ENCODE measurements at regions not wholly inside any gene's neighbourhood (a gene's known extent, or its start where the extent isn't known, plus 50 kb on each side); places are given as distances from the start of the nearest gene placed in this dataset.

- Histone ChIP-seq H3K27me3 (ENCODE audit: control insufficient read depth in 3 of 3, insufficient read depth in 3 of 3, low read length in 2 of 3) (no peaks in the 10 kb centered on the region), H3K4me3 (no peak overlapping the region), H3K4me1 (ENCODE audit: control insufficient read depth in 5 of 5, insufficient read depth in 5 of 5, low read length in 5 of 5) (no peaks in the 10 kb centered on the region), H3K36me3 (ENCODE audit: control insufficient read depth in 4 of 4, insufficient read depth in 4 of 4, low read length in 4 of 4) (no peaks in the 10 kb centered on the region), H3K9ac (ENCODE audit: insufficient read depth in 1 of 2, low read length in 2 of 2) (no peak overlapping the region), H3K27ac (ENCODE audit: low read depth in 1 of 2, low read length in 1 of 2) (no peak overlapping the region), H3K9me3 (ENCODE audit: control insufficient read depth in 4 of 4, insufficient read depth in 3 of 4, low read length in 3 of 4) (peaks cover 0 to 3% (median 0%) of the 10 kb centered on the region in 4 donors)
- DNase-seq = no peak
- 76 to 93% methylated on average over 1 of the region's 1 CpG for WGBS, 2 donors
- TF ChIP-seq, protein P1, sequence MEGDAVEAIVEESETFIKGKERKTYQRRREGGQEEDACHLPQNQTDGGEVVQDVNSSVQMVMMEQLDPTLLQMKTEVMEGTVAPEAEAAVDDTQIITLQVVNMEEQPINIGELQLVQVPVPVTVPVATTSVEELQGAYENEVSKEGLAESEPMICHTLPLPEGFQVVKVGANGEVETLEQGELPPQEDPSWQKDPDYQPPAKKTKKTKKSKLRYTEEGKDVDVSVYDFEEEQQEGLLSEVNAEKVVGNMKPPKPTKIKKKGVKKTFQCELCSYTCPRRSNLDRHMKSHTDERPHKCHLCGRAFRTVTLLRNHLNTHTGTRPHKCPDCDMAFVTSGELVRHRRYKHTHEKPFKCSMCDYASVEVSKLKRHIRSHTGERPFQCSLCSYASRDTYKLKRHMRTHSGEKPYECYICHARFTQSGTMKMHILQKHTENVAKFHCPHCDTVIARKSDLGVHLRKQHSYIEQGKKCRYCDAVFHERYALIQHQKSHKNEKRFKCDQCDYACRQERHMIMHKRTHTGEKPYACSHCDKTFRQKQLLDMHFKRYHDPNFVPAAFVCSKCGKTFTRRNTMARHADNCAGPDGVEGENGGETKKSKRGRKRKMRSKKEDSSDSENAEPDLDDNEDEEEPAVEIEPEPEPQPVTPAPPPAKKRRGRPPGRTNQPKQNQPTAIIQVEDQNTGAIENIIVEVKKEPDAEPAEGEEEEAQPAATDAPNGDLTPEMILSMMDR (IDR thresholded peaks at IDR 0.05; ENCODE audit: control extremely low read depth, extremely low read depth) = no peak
- ATAC-seq (ENCODE audit: insufficient read depth, low FRiP score) = no peak
These were observed 1031.5 kb upstream of the CNTNAP5 start for GRCh38 chr2:122993592-122993991.

DNA sequence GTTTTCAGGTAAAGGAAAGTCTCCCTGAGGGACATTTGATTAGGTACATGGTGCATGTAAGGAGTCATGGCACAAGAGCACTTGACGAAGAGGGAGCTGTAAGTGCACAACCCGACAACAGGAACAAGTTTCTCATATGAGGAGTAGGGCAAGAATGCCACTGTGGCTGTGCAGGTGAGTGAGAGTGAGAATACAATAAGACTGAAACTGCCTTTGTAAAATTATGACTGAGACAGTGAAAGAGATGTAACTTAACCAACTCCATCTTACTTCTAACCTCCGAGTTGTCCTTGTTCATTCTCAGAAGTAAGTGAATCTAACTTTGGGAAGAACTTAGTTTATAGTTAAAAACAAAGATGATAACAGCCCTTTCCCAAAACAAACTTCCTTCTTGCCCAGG is 1025.8 kb upstream of the CNTNAP5 start:
- H3K9ac ChIP-seq (ENCODE audit: insufficient read depth in 1 of 2, low read length in 2 of 2) = no peak overlapping the region
- ATAC-seq (ENCODE audit: insufficient read depth, low FRiP score) (no peak), DNase-seq (no peak)
- H3K9me3 ChIP-seq (ENCODE audit: control insufficient read depth in 4 of 4, insufficient read depth in 3 of 4, low read length in 3 of 4) = no peaks in the 10 kb centered on the region
- no peak overlapping the region for H3K27ac ChIP-seq (ENCODE audit: low read depth in 1 of 2, low read length in 1 of 2)
- 76 to 82% methylated on average over 3 of the region's 3 CpGs for WGBS, 2 donors
- no peaks in the 10 kb centered on the region for H3K4me1 ChIP-seq (ENCODE audit: control insufficient read depth in 5 of 5, insufficient read depth in 5 of 5, low read length in 5 of 5)
- no peaks in the 10 kb centered on the region for H3K36me3 ChIP-seq (ENCODE audit: control insufficient read depth in 4 of 4, insufficient read depth in 4 of 4, low read length in 4 of 4)
- no peak overlapping the region for H3K4me3 ChIP-seq
- no peaks in the 10 kb centered on the region for H3K27me3 ChIP-seq (ENCODE audit: control insufficient read depth in 3 of 3, insufficient read depth in 3 of 3, low read length in 2 of 3)
- TF ChIP-seq, protein P1 (IDR thresholded peaks at IDR 0.05; ENCODE audit: control extremely low read depth, extremely low read depth) = no peak

- Histone ChIP-seq H3K9ac (ENCODE audit: insufficient read depth in 1 of 2, low read length in 2 of 2) (no peak overlapping the region), H3K36me3 (ENCODE audit: control insufficient read depth in 4 of 4, insufficient read depth in 4 of 4, low read length in 4 of 4) (no peaks in the 10 kb centered on the region), H3K27ac (ENCODE audit: low read depth in 1 of 2, low read length in 1 of 2) (no peak overlapping the region), H3K27me3 (ENCODE audit: control insufficient read depth in 3 of 3, insufficient read depth in 3 of 3, low read length in 2 of 3) (no peaks in the 10 kb centered on the region), H3K9me3 (ENCODE audit: control insufficient read depth in 4 of 4, insufficient read depth in 3 of 4, low read length in 3 of 4) (peaks cover 0 to 3% (median 0%) of the 10 kb centered on the region in 4 donors), H3K4me3 (no peak overlapping the region), H3K4me1 (ENCODE audit: control insufficient read depth in 5 of 5, insufficient read depth in 5 of 5, low read length in 5 of 5) (no peaks in the 10 kb centered on the region)
- WGBS, 2 donors = 73 to 77% methylated on average over 9 of the region's 9 CpGs
- TF ChIP-seq, protein P1 (IDR thresholded peaks at IDR 0.05; ENCODE audit: control extremely low read depth, extremely low read depth) = no peak
- ATAC-seq (ENCODE audit: insufficient read depth, low FRiP score) = no peak
- DNase-seq = no peak
These were observed 1025.3 kb upstream of the CNTNAP5 start for GRCh38 chr2:122999821-123000220.

DNA sequence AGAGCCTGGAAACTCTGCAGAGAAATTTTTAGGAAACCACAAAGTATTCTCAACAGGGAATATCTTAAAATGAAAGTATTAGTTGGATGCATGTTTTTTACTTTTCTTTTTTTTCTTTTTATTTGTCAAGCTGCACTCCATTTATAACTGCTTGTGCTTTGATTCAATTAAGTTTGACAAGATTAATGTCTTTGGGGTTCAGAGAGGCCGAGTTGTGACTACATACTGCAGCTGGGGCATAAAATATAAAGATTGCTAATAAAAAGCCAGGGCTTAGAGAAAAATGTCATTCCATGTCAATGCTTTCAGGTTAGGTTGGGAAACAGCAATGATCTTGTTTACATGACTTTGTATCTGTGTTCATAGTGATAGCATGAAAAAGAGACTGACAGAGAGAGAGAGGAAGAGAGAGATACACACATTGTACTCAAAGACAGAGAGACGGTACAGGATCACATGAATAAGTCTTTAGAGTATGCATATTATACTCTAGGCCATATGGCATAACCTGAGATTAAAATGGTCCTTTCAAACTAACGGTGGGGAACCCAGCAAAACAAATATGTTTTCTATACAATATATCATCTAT is 1022.3 kb upstream of the CNTNAP5 start:
- Histone ChIP-seq H3K4me1 (ENCODE audit: control insufficient read depth in 5 of 5, insufficient read depth in 5 of 5, low read length in 5 of 5) (no peaks in the 10 kb centered on the region), H3K27me3 (ENCODE audit: control insufficient read depth in 3 of 3, insufficient read depth in 3 of 3, low read length in 2 of 3) (no peaks in the 10 kb centered on the region), H3K9ac (ENCODE audit: insufficient read depth in 1 of 2, low read length in 2 of 2) (no peak overlapping the region), H3K9me3 (ENCODE audit: control insufficient read depth in 4 of 4, insufficient read depth in 3 of 4, low read length in 3 of 4) (peaks cover 0 to 12% (median 4%) of the 10 kb centered on the region in 4 donors), H3K27ac (ENCODE audit: low read depth in 1 of 2, low read length in 1 of 2) (no peak overlapping the region), H3K4me3 (no peak overlapping the region), H3K36me3 (ENCODE audit: control insufficient read depth in 4 of 4, insufficient read depth in 4 of 4, low read length in 4 of 4) (no peaks in the 10 kb centered on the region)
- ATAC-seq (ENCODE audit: insufficient read depth, low FRiP score) = no peak
- no peak for DNase-seq
- WGBS, 2 donors = 67 to 82% methylated on average over 3 of the region's 3 CpGs
- TF ChIP-seq, protein P1 (IDR thresholded peaks at IDR 0.05; ENCODE audit: control extremely low read depth, extremely low read depth) = no peak
